ENCODE measurements at regions not wholly inside any gene's neighbourhood (a gene's known extent, or its start where the extent isn't known, plus 50 kb on each side); places are given as distances from the start of the nearest gene placed in this dataset.

DNA sequence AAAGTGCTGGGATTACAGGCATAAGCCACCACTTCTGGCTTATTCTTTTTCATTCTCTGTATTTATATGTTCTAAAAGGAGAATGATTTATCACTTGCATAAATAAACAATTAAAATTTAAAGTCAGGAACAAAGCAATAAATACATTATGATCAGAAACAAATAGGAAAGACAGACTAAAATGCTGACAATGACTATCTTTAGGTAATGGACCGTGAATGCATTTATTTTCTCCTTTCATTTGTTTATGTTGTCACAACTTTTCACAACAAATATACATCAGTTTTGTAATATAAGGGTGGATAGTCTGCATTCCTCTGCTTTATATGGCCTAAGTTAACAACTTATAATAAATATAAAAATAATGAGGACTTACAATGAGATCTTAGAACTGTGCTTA is 199.2 kb upstream of the EPHA4 start:
- H3K79me2 ChIP-seq (ENCODE audit: control insufficient read depth, insufficient read depth, low read length) = no peaks in the 10 kb centered on the region
- DNase-seq (ENCODE audit: low read depth in 2 of 2) = no peak
- H3K9ac ChIP-seq (ENCODE audit: insufficient read depth, low read length) = no peak overlapping the region
- H2AFZ ChIP-seq (ENCODE audit: low read length) = no peak overlapping the region
- H3K36me3 ChIP-seq (ENCODE audit: control insufficient read depth, insufficient read depth, low read length) = no peaks in the 10 kb centered on the region
- H3K27me3 ChIP-seq (ENCODE audit: control insufficient read depth, insufficient read depth, low read length) = no peaks in the 10 kb centered on the region
- no peaks in the 10 kb centered on the region for H3K4me1 ChIP-seq (ENCODE audit: control insufficient read depth, extremely low read depth, insufficient read depth, low read length)
- no peaks in the 10 kb centered on the region for H3K9me3 ChIP-seq (ENCODE audit: control insufficient read depth, insufficient read depth, low read depth, low read length)
- no peak overlapping the region for H3K4me3 ChIP-seq (replicated peaks in 1 of 4; ENCODE audit: control extremely low read depth in 1 of 4, insufficient read depth in 1 of 4, low read depth in 3 of 4, low read length in 4 of 4)
- H4K20me1 ChIP-seq (ENCODE audit: control insufficient read depth, extremely low read depth, insufficient read depth, low read length) = no peaks in the 10 kb centered on the region
- no peak for TF ChIP-seq EZH2 (IDR thresholded peaks at IDR 0.05; ENCODE audit: low read length, missing control alignments)
- TF ChIP-seq, protein P1, sequence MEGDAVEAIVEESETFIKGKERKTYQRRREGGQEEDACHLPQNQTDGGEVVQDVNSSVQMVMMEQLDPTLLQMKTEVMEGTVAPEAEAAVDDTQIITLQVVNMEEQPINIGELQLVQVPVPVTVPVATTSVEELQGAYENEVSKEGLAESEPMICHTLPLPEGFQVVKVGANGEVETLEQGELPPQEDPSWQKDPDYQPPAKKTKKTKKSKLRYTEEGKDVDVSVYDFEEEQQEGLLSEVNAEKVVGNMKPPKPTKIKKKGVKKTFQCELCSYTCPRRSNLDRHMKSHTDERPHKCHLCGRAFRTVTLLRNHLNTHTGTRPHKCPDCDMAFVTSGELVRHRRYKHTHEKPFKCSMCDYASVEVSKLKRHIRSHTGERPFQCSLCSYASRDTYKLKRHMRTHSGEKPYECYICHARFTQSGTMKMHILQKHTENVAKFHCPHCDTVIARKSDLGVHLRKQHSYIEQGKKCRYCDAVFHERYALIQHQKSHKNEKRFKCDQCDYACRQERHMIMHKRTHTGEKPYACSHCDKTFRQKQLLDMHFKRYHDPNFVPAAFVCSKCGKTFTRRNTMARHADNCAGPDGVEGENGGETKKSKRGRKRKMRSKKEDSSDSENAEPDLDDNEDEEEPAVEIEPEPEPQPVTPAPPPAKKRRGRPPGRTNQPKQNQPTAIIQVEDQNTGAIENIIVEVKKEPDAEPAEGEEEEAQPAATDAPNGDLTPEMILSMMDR (conservative IDR thresholded peaks at IDR 0.05 in 1 of 2, IDR thresholded peaks at IDR 0.05 in 1 of 2; ENCODE audit: low read depth in 1 of 2, low read length in 2 of 2) = no peak
- no peak overlapping the region for H3K4me2 ChIP-seq (ENCODE audit: extremely low read depth, insufficient read depth, low read length)
- H3K27ac ChIP-seq (ENCODE audit: insufficient read depth, low read length) = no peak overlapping the region

DNA sequence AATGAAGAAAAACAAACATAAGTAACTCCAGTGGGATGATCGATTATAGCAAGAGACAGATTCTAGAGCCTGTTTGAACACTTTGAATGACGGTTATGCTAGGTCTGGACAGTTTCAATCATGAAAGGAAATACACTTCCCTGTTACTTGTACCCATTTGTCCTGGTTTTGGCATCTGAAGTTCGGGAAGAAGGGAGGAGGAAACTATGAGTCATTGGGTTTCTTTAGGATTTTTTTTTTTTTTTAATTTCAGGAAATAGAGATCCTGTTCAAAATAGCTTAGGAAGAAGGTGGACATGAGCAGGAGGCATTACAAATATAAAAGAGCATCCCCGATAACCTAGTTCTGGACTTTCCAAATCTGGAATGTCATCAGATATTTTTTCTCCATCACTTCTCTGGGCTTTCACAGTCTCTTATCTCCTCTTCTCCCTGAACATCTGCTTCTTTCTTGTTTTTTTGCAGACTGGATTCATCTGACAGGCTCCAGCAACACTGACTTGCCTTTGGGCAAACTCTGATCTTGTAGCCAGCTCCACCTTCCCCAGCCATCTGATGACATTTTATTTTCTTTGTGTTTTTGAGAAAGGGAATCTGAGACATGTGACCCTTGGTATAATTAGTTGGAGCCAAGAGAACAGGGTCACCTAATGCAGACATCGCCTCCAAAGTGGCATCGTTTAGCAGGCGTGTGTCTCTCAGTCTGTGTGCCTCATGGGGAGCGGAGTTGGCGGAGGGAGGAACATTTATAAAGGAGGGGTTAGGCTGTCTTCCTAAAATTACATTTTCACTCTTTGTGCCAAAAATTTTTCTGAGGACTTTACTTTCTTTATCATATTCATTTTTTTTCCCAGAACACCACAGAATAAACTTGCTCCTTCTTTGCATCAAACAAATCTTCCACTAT is 195.3 kb upstream of the EPHA4 start:
- Histone ChIP-seq H3K79me2 (ENCODE audit: control insufficient read depth, insufficient read depth, low read length) (no peaks in the 10 kb centered on the region), H3K4me2 (ENCODE audit: extremely low read depth, insufficient read depth, low read length) (no peak overlapping the region), H3K27ac (ENCODE audit: insufficient read depth, low read length) (no peak overlapping the region), H3K36me3 (ENCODE audit: control insufficient read depth, insufficient read depth, low read length) (no peaks in the 10 kb centered on the region), H4K20me1 (ENCODE audit: control insufficient read depth, extremely low read depth, insufficient read depth, low read length) (no peaks in the 10 kb centered on the region), H3K4me3 (replicated peaks in 1 of 4; ENCODE audit: control extremely low read depth in 1 of 4, insufficient read depth in 1 of 4, low read depth in 3 of 4, low read length in 4 of 4) (no peak overlapping the region), H2AFZ (ENCODE audit: low read length) (no peak overlapping the region), H3K9ac (ENCODE audit: insufficient read depth, low read length) (no peak overlapping the region), H3K27me3 (ENCODE audit: control insufficient read depth, insufficient read depth, low read length) (no peaks in the 10 kb centered on the region), H3K4me1 (ENCODE audit: control insufficient read depth, extremely low read depth, insufficient read depth, low read length) (no peaks in the 10 kb centered on the region), H3K9me3 (ENCODE audit: control insufficient read depth, insufficient read depth, low read depth, low read length) (no peaks in the 10 kb centered on the region)
- TF ChIP-seq EZH2 (IDR thresholded peaks at IDR 0.05; ENCODE audit: low read length, missing control alignments) = no peak
- TF ChIP-seq, protein P1 (conservative IDR thresholded peaks at IDR 0.05 in 1 of 2, IDR thresholded peaks at IDR 0.05 in 1 of 2; ENCODE audit: low read depth in 1 of 2, low read length in 2 of 2) = no peak
- peak; percentile 30 to 38 for DNase-seq (ENCODE audit: low read depth in 2 of 2)

GRCh38 chr2:221762496-221762895 is 190.4 kb upstream of the EPHA4 start:
- H3K27me3 ChIP-seq (ENCODE audit: control insufficient read depth, insufficient read depth, low read length) = no peaks in the 10 kb centered on the region
- no peaks in the 10 kb centered on the region for H3K4me1 ChIP-seq (ENCODE audit: control insufficient read depth, extremely low read depth, insufficient read depth, low read length)
- no peaks in the 10 kb centered on the region for H4K20me1 ChIP-seq (ENCODE audit: control insufficient read depth, extremely low read depth, insufficient read depth, low read length)
- H3K27ac ChIP-seq (ENCODE audit: insufficient read depth, low read length) = no peak overlapping the region
- no peak overlapping the region for H3K4me3 ChIP-seq (replicated peaks in 1 of 4; ENCODE audit: control extremely low read depth in 1 of 4, insufficient read depth in 1 of 4, low read depth in 3 of 4, low read length in 4 of 4)
- H3K36me3 ChIP-seq (ENCODE audit: control insufficient read depth, insufficient read depth, low read length) = no peaks in the 10 kb centered on the region
- TF ChIP-seq, protein P1 (conservative IDR thresholded peaks at IDR 0.05 in 1 of 2, IDR thresholded peaks at IDR 0.05 in 1 of 2; ENCODE audit: low read depth in 1 of 2, low read length in 2 of 2) = no peak
- no peak for TF ChIP-seq EZH2 (IDR thresholded peaks at IDR 0.05; ENCODE audit: low read length, missing control alignments)
- DNase-seq (ENCODE audit: low read depth in 2 of 2) = no peak
- H3K79me2 ChIP-seq (ENCODE audit: control insufficient read depth, insufficient read depth, low read length) = no peaks in the 10 kb centered on the region
- no peaks in the 10 kb centered on the region for H3K9me3 ChIP-seq (ENCODE audit: control insufficient read depth, insufficient read depth, low read depth, low read length)
- no peak overlapping the region for H3K9ac ChIP-seq (ENCODE audit: insufficient read depth, low read length)
- no peak overlapping the region for H3K4me2 ChIP-seq (ENCODE audit: extremely low read depth, insufficient read depth, low read length)
- H2AFZ ChIP-seq (ENCODE audit: low read length) = no peak overlapping the region
